Immature natural killer cell (primary cell): ENCODE measurements at regions not wholly inside any gene's neighbourhood (a gene's known extent, or its start where the extent isn't known, plus 50 kb on each side); places are given as distances from the start of the nearest gene placed in this dataset.

Experiments used
- DNase-seq, 3 donors: peaks; one replicate each; pipeline ENCODE4 v3.0.0; 2022; ENCODE audit warnings: mixed read lengths in 1 of 3
- H3K27ac Mint-ChIP-seq, 6 donors: one replicate each; pipeline ENCODE4 v1.8.0; 2020; ENCODE audit warnings: mixed read lengths in 6 of 6, mild to moderate bottlenecking in 5 of 6, inconsistent platforms in 4 of 6, moderate library complexity in 3 of 6
- H3K27me3 Mint-ChIP-seq, 3 donors: one replicate each; pipeline ENCODE4 v1.8.0; 2020 to 2021; ENCODE audit warnings: low read depth in 3 of 3, mild to moderate bottlenecking in 3 of 3, mixed read lengths in 3 of 3, moderate library complexity in 3 of 3, inconsistent platforms in 1 of 3
- H3K36me3 Mint-ChIP-seq, 3 donors: one replicate each; pipeline ENCODE4 v1.8.0; 2020; ENCODE audit warnings: mixed read lengths in 3 of 3, inconsistent platforms in 2 of 3, mild to moderate bottlenecking in 2 of 3
- H3K4me1 Mint-ChIP-seq, 2 donors: one replicate each; pipeline ENCODE4 v1.8.0; 2020; ENCODE audit warnings: inconsistent platforms in 2 of 2, mild to moderate bottlenecking in 2 of 2, mixed read lengths in 2 of 2, moderate library complexity in 1 of 2
- H3K4me3 Mint-ChIP-seq, 5 donors: one replicate each; pipeline ENCODE4 v1.8.0; 2020; ENCODE audit warnings: mild to moderate bottlenecking in 5 of 5, mixed read lengths in 5 of 5, inconsistent platforms in 3 of 5, moderate library complexity in 3 of 5
- H3K9me3 Mint-ChIP-seq, 6 donors: one replicate each; pipeline ENCODE4 v1.8.0; 2020; ENCODE audit warnings: mild to moderate bottlenecking in 6 of 6, mixed read lengths in 6 of 6, inconsistent platforms in 4 of 6, moderate library complexity in 3 of 6

GRCh38 chr1:82323144-82323841, 522.6 kb downstream of the ADGRL2 start:
- no peak for DNase-seq
- no peak overlapping the region for H3K4me3 Mint-ChIP-seq
- no peak overlapping the region for H3K27ac Mint-ChIP-seq
- H3K36me3 Mint-ChIP-seq: no peaks in the 10 kb centered on the region
- H3K9me3 Mint-ChIP-seq: peaks cover 0 to 40% (median 14%) of the 10 kb centered on the region in 6 donors
- H3K27me3 Mint-ChIP-seq: no peaks in the 10 kb centered on the region
- H3K4me1 Mint-ChIP-seq: no peaks in the 10 kb centered on the region

- Mint-ChIP-seq H3K36me3 (no peaks in the 10 kb centered on the region), H3K27me3 (no peaks in the 10 kb centered on the region), H3K4me1 (no peaks in the 10 kb centered on the region), H3K27ac (no peak overlapping the region), H3K4me3 (no peak overlapping the region), H3K9me3 (peaks cover 0 to 33% (median 13%) of the 10 kb centered on the region in 6 donors)
- no peak for DNase-seq
Observed at GRCh38 chr1:82321794-82322193, 521.1 kb downstream of the ADGRL2 start.

GRCh38 chr1:82319546-82319945, 518.8 kb downstream of the ADGRL2 start:
- Mint-ChIP-seq H3K9me3 (peaks cover 3 to 35% (median 9%) of the 10 kb centered on the region in 6 donors), H3K4me3 (no peak overlapping the region), H3K4me1 (no peaks in the 10 kb centered on the region), H3K27ac (no peak overlapping the region), H3K27me3 (peaks cover 0 to 2% (median 0%) of the 10 kb centered on the region in 3 donors), H3K36me3 (no peaks in the 10 kb centered on the region)
- DNase-seq: no peak

DNA sequence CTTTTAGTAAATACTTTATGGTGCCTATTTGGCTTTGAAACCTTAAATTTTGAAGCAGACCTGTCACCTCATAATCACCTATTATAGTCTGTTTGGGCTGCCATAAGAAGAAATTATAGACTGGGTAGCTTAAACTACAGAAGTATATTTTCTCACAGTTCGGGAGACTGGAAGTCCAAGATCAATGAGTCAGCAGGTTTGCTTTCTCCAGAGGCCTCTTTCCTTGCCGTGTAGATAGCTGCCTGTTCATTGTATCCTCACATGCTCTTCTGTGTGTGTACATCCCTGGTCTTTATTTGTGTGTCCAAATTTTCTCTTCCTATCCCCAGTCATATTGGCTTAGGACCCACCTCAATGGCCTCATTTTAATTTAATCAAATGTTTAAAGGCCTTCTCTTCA, 518.2 kb downstream of the ADGRL2 start:
- H3K9me3 Mint-ChIP-seq: peaks cover 6 to 39% (median 9%) of the 10 kb centered on the region in 6 donors
- no peaks in the 10 kb centered on the region for H3K4me1 Mint-ChIP-seq
- no peak overlapping the region for H3K4me3 Mint-ChIP-seq

DNA sequence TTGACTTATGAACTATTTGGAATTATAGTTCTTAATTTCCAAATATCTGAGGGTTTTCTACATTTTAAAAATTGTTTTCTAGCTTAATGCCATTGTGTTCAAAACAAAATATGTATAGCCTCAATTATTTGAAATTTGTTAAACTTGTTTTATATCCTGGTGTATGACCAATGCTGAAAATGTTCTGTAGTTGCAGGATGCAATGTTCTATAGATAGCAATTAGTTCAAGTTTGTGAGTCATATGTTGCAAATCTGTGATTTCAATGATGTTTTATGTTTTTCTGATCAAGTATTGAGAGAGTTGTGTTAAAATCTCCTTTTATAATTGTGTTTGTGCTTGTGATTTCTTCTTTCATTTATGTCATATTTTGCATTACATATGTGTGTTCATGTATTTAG, 517.5 kb downstream of the ADGRL2 start:
- Mint-ChIP-seq H3K9me3 (peaks cover 3 to 41% (median 10%) of the 10 kb centered on the region in 6 donors), H3K4me3 (no peak overlapping the region), H3K4me1 (no peaks in the 10 kb centered on the region), H3K27ac (no peak overlapping the region), H3K27me3 (peaks cover 0 to 3% (median 0%) of the 10 kb centered on the region in 3 donors), H3K36me3 (peaks cover 0 to 3% (median 0%) of the 10 kb centered on the region in 3 donors)
- no peak for DNase-seq

More for the DNA sequence above, 518.2 kb downstream of the ADGRL2 start:
- H3K27ac Mint-ChIP-seq: no peak overlapping the region
- DNase-seq: no peak
- peaks cover 0 to 3% (median 0%) of the 10 kb centered on the region in 3 donors for H3K36me3 Mint-ChIP-seq
- peaks cover 0 to 3% (median 0%) of the 10 kb centered on the region in 3 donors for H3K27me3 Mint-ChIP-seq

GRCh38 chr1:82317671-82318070, 516.9 kb downstream of the ADGRL2 start:
- H3K27ac Mint-ChIP-seq: no peak overlapping the region
- no peak for DNase-seq
- no peak overlapping the region for H3K4me3 Mint-ChIP-seq
- peaks cover 0 to 3% (median 0%) of the 10 kb centered on the region in 3 donors for H3K27me3 Mint-ChIP-seq
- H3K36me3 Mint-ChIP-seq: peaks cover 0 to 3% (median 0%) of the 10 kb centered on the region in 3 donors
- no peaks in the 10 kb centered on the region for H3K4me1 Mint-ChIP-seq
- peaks cover 3 to 41% (median 9%) of the 10 kb centered on the region in 6 donors for H3K9me3 Mint-ChIP-seq

- no peak for DNase-seq
- no peaks in the 10 kb centered on the region for H3K4me1 Mint-ChIP-seq
- peaks cover 0 to 10% (median 0%) of the 10 kb centered on the region in 3 donors for H3K36me3 Mint-ChIP-seq
- H3K9me3 Mint-ChIP-seq: peaks cover 4 to 59% (median 8%) of the 10 kb centered on the region in 6 donors
- no peak overlapping the region for H3K4me3 Mint-ChIP-seq
- H3K27ac Mint-ChIP-seq: no peak overlapping the region
- H3K27me3 Mint-ChIP-seq: peaks cover 0 to 4% (median 0%) of the 10 kb centered on the region in 3 donors
Observed at GRCh38 chr1:82299656-82300055, 498.9 kb downstream of the ADGRL2 start.

- peaks cover 0 to 4% (median 2%) of the 10 kb centered on the region in 3 donors for H3K27me3 Mint-ChIP-seq
- no peak for DNase-seq
- H3K4me3 Mint-ChIP-seq: no peak overlapping the region
- no peaks in the 10 kb centered on the region for H3K4me1 Mint-ChIP-seq
- H3K9me3 Mint-ChIP-seq: peaks cover 3 to 58% (median 8%) of the 10 kb centered on the region in 6 donors
- no peak overlapping the region for H3K27ac Mint-ChIP-seq
- H3K36me3 Mint-ChIP-seq: peaks cover 0 to 10% (median 0%) of the 10 kb centered on the region in 3 donors
Observed at GRCh38 chr1:82299056-82299455, 498.3 kb downstream of the ADGRL2 start.

DNA sequence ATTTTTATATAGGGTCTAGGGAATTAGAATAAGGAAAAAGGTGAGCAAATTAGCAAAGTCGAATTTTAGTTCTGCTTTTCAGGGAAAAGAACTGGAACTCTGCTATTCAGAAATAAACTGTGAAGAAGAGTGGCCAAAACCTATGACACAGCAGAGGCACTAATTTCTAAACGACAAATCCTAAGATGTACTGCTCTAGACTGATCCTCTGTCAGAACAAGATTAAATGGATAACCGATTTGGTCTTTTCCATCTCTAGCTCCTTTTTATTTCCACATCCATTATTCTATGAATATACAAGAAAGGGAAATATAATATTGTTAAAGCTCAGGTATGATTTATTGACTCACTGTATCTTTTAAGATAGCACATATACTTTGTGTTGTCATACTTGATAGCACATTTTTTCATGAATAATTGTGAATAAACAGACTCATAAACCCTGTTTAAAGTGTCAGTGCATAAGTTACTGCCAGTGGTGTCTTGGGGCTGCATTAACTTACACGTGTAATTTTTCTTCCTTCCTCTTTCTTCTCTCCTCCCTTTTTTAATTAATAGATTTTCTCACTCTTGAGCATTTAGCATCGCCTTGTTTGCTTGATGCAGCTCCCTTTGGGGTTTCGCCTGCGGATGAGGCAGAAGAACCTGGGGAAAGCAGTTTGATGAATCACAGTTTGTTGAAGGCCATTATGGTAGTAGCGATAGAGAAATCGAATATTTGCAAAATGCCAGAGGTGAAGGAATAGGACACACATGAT, 496.6 kb downstream of the ADGRL2 start:
- peaks cover 0 to 4% (median 2%) of the 10 kb centered on the region in 3 donors for H3K27me3 Mint-ChIP-seq
- no peak for DNase-seq
- no peaks in the 10 kb centered on the region for H3K4me1 Mint-ChIP-seq
- peaks cover 3 to 44% (median 8%) of the 10 kb centered on the region in 6 donors for H3K9me3 Mint-ChIP-seq
- H3K36me3 Mint-ChIP-seq: peaks cover 0 to 5% (median 0%) of the 10 kb centered on the region in 3 donors
- no peak overlapping the region for H3K27ac Mint-ChIP-seq
- H3K4me3 Mint-ChIP-seq: no peak overlapping the region

- no peaks in the 10 kb centered on the region for H3K27me3 Mint-ChIP-seq
- H3K9me3 Mint-ChIP-seq: peaks cover 0 to 5% (median 3%) of the 10 kb centered on the region in 6 donors
- no peaks in the 10 kb centered on the region for H3K4me1 Mint-ChIP-seq
- H3K27ac Mint-ChIP-seq: no peak overlapping the region
- DNase-seq: no peak
- no peak overlapping the region for H3K4me3 Mint-ChIP-seq
- no peaks in the 10 kb centered on the region for H3K36me3 Mint-ChIP-seq
Observed at GRCh38 chr1:82287556-82287955, 486.8 kb downstream of the ADGRL2 start.

DNA sequence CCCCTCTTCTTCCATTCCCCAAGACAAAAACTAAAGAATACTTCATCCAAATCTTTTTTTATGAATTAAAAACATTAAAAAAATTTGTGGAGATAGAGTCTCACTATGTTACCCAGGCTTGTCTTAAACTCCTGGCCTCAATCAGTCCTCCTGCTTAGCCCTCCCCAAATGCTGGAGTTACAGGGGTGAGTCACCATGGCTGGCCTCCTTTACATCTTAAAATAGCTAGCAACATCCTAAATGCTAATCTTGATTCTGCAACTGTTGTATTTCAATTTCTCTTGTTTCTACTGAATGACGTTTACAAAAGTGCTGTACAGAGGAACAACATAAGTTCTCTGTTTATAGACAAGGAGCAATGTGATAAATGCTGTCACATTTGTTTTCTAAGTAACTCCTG, 483.5 kb downstream of the ADGRL2 start:
- H3K36me3 Mint-ChIP-seq: peaks cover 0 to 3% (median 0%) of the 10 kb centered on the region in 3 donors
- DNase-seq: no peak
- H3K4me3 Mint-ChIP-seq: no peak overlapping the region
- H3K4me1 Mint-ChIP-seq: no peaks in the 10 kb centered on the region
- no peak overlapping the region for H3K27ac Mint-ChIP-seq
- H3K9me3 Mint-ChIP-seq: peaks cover 0 to 17% (median 10%) of the 10 kb centered on the region in 6 donors
- H3K27me3 Mint-ChIP-seq: no peaks in the 10 kb centered on the region

DNA sequence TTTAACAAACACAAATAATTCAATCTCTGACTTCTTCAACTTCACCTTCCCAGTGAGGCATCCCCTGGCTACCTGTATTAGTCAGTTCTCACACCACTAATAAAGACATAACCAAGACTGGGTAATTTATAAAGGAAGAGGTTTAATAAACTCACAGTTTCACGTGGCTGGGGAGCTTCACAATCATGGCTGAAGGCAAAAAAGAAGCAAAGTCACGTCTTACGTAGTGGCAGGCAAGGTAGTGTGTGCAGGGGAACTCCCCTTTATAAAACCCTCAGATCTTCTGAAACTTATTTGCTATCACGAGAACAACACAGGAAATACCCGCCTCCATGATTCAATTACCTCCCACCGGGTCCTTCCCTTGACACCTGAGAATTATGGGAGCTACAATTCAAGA, 478.5 kb downstream of the ADGRL2 start:
- peaks cover 6 to 30% (median 12%) of the 10 kb centered on the region in 6 donors for H3K9me3 Mint-ChIP-seq
- H3K27ac Mint-ChIP-seq: no peak overlapping the region
- no peak overlapping the region for H3K4me3 Mint-ChIP-seq
- H3K27me3 Mint-ChIP-seq: no peaks in the 10 kb centered on the region
- no peak for DNase-seq
- peaks cover 0 to 3% (median 0%) of the 10 kb centered on the region in 3 donors for H3K36me3 Mint-ChIP-seq
- no peaks in the 10 kb centered on the region for H3K4me1 Mint-ChIP-seq

DNA sequence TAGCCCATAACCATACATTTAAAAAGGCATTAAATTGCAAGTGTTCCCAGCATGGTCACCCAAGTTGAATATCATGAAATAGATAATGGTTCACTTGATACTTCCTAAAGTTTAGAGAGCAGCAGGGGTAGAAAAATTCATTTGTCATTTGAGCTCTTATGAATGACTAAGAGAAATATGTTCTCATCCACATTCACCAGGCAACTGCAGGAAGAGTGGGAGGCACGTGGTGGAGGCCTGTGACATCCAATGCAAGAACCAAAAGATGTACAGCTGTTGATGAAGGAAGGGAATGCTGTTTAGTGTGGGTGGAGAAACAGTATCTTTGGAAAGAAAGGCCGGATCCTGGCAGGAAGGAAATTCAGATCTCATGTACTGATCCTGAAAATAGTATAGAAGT, 473.1 kb downstream of the ADGRL2 start:
- no peaks in the 10 kb centered on the region for H3K4me1 Mint-ChIP-seq
- H3K9me3 Mint-ChIP-seq: peaks cover 3 to 21% (median 10%) of the 10 kb centered on the region in 6 donors
- H3K4me3 Mint-ChIP-seq: no peak overlapping the region
- no peak overlapping the region for H3K27ac Mint-ChIP-seq
- H3K27me3 Mint-ChIP-seq: no peaks in the 10 kb centered on the region
- no peaks in the 10 kb centered on the region for H3K36me3 Mint-ChIP-seq
- no peak for DNase-seq

GRCh38 chr1:82269431-82269830, 468.7 kb downstream of the ADGRL2 start:
- peaks cover 3 to 26% (median 7%) of the 10 kb centered on the region in 6 donors for H3K9me3 Mint-ChIP-seq
- no peak overlapping the region for H3K27ac Mint-ChIP-seq
- H3K4me1 Mint-ChIP-seq: no peaks in the 10 kb centered on the region
- H3K4me3 Mint-ChIP-seq: no peak overlapping the region
- H3K27me3 Mint-ChIP-seq: peaks cover 0 to 2% (median 0%) of the 10 kb centered on the region in 3 donors
- no peaks in the 10 kb centered on the region for H3K36me3 Mint-ChIP-seq
- no peak for DNase-seq
